ENCODE measurements at regions not wholly inside any gene's neighbourhood (a gene's known extent, or its start where the extent isn't known, plus 50 kb on each side); places are given as distances from the start of the nearest gene placed in this dataset.
A peak's percentile ranks its signal among the peaks of the same experiment; 100 is the strongest.

DNA sequence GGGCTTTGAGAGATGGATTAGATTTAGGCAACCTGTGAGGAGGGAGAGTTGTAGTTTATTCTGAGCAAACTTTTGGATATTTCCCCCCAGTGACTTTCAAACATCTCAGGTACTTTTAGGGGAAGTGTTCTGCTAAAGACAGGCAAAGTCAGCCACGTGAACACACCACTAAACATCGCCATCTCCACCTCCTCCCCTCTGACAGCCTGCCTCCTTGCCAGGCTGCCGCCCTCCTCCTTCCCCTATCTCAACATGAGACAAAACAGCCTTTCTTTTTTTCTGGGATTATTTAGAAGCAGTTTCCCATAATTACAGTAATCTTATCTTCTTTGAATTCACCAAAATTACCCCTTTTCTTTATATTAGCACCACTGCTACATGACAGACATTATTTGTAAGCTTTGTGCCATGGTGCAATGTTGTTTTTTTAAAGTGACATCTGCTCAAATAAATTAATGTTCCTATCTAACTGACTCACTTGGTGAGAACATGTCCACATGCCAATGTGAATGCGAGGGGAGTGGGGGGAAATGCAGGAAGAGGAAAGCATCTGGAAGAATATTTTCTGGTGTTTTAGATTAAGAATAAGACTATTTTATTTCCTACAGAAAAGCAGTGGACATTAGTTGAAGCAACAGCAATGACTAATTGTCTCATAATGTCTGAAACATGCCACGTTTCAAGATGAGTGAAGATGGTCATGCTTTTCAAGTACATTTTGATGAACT, 147.8 kb upstream of the ATP1B1 start:
- Histone ChIP-seq H3K4me3 (no peak overlapping the region), H3K9me3 (no peaks in the 10 kb centered on the region), H3K27me3 (no peaks in the 10 kb centered on the region), H3K27ac (no peak overlapping the region), H3K4me1 (no peaks in the 10 kb centered on the region), H3K36me3 (no peaks in the 10 kb centered on the region)
- intact Hi-C loops (cut with DNase I) = no loop called here
- TF ChIP-seq, protein P1, sequence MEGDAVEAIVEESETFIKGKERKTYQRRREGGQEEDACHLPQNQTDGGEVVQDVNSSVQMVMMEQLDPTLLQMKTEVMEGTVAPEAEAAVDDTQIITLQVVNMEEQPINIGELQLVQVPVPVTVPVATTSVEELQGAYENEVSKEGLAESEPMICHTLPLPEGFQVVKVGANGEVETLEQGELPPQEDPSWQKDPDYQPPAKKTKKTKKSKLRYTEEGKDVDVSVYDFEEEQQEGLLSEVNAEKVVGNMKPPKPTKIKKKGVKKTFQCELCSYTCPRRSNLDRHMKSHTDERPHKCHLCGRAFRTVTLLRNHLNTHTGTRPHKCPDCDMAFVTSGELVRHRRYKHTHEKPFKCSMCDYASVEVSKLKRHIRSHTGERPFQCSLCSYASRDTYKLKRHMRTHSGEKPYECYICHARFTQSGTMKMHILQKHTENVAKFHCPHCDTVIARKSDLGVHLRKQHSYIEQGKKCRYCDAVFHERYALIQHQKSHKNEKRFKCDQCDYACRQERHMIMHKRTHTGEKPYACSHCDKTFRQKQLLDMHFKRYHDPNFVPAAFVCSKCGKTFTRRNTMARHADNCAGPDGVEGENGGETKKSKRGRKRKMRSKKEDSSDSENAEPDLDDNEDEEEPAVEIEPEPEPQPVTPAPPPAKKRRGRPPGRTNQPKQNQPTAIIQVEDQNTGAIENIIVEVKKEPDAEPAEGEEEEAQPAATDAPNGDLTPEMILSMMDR (IDR thresholded peaks at IDR 0.05) = no peak
- DNase-seq (no peak), ATAC-seq (no peak)

DNA sequence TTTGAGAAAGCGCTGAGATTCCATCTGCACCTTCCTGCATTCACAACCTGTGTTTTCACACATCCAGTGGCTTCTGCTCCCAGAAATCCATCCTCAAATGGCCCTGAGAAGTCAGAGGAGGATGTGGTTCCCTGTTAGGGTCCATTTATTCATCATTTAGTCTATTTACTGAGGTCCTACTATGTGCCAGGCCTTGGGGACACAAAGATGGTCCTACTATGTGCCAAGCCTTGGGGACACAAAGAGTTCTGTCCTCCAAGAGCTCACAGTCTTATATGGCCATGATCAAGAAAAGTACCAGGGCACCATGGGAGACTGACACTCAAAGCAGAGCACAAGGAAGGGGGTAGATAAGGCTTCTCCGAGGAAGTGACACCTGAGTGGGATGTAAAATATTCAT, 147.1 kb upstream of the ATP1B1 start:
- H3K9me3 ChIP-seq = no peaks in the 10 kb centered on the region
- no peaks in the 10 kb centered on the region for H3K4me1 ChIP-seq
- DNase-seq (no peak), ATAC-seq (no peak)
- H3K4me3 ChIP-seq = no peak overlapping the region
- intact Hi-C loops (cut with DNase I) = no loop called here
- H3K27me3 ChIP-seq = no peaks in the 10 kb centered on the region
- no peak overlapping the region for H3K27ac ChIP-seq
- TF ChIP-seq, protein P1 (IDR thresholded peaks at IDR 0.05) = no peak
- no peaks in the 10 kb centered on the region for H3K36me3 ChIP-seq

DNA sequence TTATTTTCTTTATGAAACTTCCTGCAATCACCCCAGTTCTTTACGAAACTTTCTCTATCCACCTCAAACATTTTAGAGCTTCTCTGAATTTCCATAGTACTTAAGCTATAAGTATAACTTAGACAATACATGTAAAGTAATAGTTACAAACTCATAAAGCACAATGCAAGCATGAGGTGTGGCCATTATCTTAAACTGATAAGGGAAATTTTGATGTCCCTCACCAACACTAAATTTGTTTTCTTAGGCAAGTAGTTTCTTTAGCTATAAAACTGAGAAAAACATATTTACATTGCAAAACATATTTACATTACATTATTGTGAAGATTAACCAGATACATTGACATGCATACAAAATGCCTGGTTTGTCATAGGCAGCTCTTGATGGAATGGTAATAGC, 146.4 kb upstream of the ATP1B1 start:
- ATAC-seq = no peak
- Histone ChIP-seq H3K27ac (no peak overlapping the region), H3K27me3 (no peaks in the 10 kb centered on the region), H3K9me3 (no peaks in the 10 kb centered on the region), H3K4me1 (no peaks in the 10 kb centered on the region), H3K4me3 (no peak overlapping the region), H3K36me3 (no peaks in the 10 kb centered on the region)
- intact Hi-C loops (cut with DNase I) = no loop called here
- TF ChIP-seq, protein P1 (IDR thresholded peaks at IDR 0.05) = no peak
- DNase-seq = no peak

DNA sequence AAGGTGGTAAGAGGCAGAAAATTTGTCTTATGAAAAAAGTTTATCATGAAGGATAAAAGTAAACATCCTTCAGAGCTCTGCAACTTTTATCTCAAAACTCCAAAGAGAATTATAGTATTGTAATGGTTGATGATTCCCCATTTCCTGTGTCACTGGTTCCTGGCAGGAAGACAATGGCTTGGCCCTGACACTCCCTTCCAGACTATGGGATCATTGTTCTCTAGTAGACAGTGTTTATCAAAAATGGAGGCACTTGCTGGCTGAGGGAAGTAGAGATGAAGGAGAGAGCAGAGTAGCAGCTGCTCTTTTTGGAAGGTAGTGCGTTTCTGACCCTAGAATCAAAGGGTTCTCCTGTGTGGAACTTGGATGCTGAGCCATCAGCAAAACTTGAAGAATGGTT, 145.9 kb upstream of the ATP1B1 start:
- peak overlapping the region in 1 of 2 donors; percentile 31 for H3K27ac ChIP-seq
- TF ChIP-seq, protein P1 (IDR thresholded peaks at IDR 0.05) = no peak
- intact Hi-C loops (cut with DNase I) = no loop called here

DNA sequence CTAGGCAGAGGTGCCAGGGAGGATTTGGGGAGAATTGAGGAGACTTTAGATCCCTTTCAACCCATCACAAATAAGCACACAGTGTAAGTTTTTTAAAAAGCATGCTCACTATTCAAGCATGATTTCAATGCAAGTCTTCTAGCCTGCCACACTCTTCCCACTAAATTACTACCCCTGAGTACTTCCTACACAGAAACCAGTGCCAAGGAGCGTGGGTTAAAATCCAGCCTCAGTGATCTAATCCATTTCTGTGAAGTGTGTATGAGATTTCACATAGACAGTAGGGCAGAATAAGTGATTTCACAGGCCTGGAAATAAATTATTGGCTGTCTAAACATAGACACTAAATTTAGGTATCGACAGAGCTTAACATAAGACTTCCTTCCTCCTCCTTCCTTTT, 142.9 kb upstream of the ATP1B1 start:
- Histone ChIP-seq H3K27ac (no peak overlapping the region), H3K9me3 (no peaks in the 10 kb centered on the region), H3K4me1 (no peaks in the 10 kb centered on the region), H3K36me3 (no peaks in the 10 kb centered on the region), H3K27me3 (no peaks in the 10 kb centered on the region), H3K4me3 (no peak overlapping the region)
- TF ChIP-seq, protein P1 (IDR thresholded peaks at IDR 0.05) = no peak
- no peak for ATAC-seq
- intact Hi-C loops (cut with DNase I) = no loop called here
- no peak for DNase-seq

More for the DNA sequence above, 145.9 kb upstream of the ATP1B1 start:
- Histone ChIP-seq H3K9me3 (no peaks in the 10 kb centered on the region), H3K27me3 (no peaks in the 10 kb centered on the region), H3K4me3 (no peak overlapping the region), H3K36me3 (no peaks in the 10 kb centered on the region), H3K4me1 (no peaks in the 10 kb centered on the region)
- ATAC-seq = no peak
- no peak for DNase-seq

Measured in left lung (tissue), 4 donors.